OCI-LY1 (cell line): ENCODE measurements at regions not wholly inside any gene's neighbourhood (a gene's known extent, or its start where the extent isn't known, plus 50 kb on each side); places are given as distances from the start of the nearest gene placed in this dataset.

Experiments used
- EZH2 ChIP-seq: fragments of 200-600 bp; sonication (generic), shearing (Covaris generic); IDR thresholded peaks from 2 replicates; pipeline ENCODE4 v1.8.0; 2017; ENCODE audit warnings: borderline replicate concordance, mixed run types, mild to moderate bottlenecking, antibody characterized with exemption, low read length, moderate library complexity, mixed read lengths
- TF ChIP-seq, protein P1 (sequence below): fragments of 200-600 bp; sonication (generic), shearing (Covaris generic); IDR thresholded peaks from 2 replicates; pipeline ENCODE4 v1.5.1; 2017; ENCODE audit warnings: mild to moderate bottlenecking, antibody characterized with exemption, low read length, moderate library complexity, mixed read lengths

DNA sequence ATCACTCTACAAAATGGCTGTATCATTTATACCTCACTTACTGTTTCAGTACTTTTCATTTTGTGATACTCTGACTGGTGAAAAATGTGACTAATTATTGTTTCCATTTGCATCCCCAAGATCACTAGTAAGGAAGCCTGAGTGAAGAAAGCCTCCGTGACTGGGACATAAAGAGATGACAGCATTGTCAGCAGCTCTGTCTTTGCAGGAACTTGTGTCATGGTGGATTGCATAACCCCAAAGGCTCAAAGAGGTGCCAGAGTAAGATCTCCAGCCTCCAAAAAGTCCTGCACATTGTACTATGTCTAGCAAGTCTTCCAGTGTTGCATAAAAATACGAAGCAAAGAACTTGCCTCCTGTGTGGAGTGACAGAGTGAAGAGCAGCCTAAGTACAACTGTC, 187.5 kb upstream of the CRIM1 start:
- TF ChIP-seq, protein P1, sequence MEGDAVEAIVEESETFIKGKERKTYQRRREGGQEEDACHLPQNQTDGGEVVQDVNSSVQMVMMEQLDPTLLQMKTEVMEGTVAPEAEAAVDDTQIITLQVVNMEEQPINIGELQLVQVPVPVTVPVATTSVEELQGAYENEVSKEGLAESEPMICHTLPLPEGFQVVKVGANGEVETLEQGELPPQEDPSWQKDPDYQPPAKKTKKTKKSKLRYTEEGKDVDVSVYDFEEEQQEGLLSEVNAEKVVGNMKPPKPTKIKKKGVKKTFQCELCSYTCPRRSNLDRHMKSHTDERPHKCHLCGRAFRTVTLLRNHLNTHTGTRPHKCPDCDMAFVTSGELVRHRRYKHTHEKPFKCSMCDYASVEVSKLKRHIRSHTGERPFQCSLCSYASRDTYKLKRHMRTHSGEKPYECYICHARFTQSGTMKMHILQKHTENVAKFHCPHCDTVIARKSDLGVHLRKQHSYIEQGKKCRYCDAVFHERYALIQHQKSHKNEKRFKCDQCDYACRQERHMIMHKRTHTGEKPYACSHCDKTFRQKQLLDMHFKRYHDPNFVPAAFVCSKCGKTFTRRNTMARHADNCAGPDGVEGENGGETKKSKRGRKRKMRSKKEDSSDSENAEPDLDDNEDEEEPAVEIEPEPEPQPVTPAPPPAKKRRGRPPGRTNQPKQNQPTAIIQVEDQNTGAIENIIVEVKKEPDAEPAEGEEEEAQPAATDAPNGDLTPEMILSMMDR = no peak
- no peak for TF ChIP-seq EZH2
